Fibroblast of peridontal ligament (primary cell): ENCODE measurements at regions not wholly inside any gene's neighbourhood (a gene's known extent, or its start where the extent isn't known, plus 50 kb on each side); places are given as distances from the start of the nearest gene placed in this dataset.

Source experiments
- DNase-seq: peaks from one replicate; pipeline ENCODE4 v3.0.0-alpha.2; 2010; ENCODE audit errors: extremely low read depth

DNA sequence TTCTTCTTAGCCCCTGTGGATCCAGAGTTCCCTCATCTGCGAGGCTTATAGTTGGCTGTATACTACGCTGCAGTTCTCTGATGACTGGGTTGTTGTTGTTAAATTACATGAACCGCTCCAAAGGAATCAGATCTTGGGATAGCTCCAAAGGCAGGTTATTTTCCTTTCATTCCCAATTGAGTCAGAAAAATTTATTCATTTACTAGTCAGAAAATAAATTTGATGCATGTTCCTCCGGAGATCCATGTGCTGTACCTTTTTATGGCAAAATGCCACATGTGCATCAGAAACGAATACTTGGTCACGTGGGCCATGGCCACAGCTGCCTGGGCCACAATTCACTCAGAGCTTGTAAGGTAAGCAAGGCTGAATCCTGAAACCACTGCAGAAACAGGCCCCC lies 304.0 kb downstream of the NR2F1-AS1 start:
- DNase-seq, result no peak

- DNase-seq, result no peak
These were observed 305.6 kb downstream of the NR2F1-AS1 start for GRCh38 chr5:93275376-93275775.

DNA sequence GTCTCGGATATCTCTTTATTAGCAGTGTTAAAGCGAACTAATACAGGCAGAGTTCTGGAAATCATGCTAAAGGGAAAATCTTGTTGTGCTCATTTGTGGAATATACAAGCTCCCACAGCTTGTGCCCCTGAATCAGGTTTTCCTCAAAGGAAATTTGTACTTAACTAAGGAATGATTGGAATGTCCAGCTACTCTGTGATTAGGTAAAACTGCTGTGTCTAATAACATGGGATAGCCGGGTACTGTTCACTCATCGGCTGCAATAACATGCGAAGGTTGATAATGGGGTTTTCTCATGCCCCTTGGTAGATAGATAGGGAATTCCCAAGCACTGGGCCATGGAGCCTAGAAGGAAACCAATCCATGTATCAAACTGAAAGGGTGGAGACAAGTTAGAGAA lies 306.7 kb downstream of the NR2F1-AS1 start:
- DNase-seq, result no peak

DNA sequence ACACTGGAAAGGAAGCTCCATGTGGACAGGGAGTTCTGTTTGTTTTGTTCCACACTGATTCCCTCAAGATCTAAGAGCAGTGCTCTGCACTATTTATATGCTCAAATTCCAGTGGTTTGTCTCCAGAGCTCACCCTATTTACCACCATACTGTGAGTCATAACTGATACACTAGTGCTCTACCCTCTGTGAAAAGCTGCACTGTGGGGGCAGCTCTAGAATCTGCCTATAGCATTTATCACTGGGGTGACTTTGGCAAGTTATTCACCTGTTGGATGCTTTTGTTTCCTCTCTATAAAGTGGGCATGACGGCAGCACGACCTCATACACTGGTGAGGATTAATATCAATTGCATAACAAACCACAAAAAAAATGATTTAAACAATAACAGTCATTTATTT lies 307.8 kb downstream of the NR2F1-AS1 start:
- DNase-seq, result peak; percentile 38

DNA sequence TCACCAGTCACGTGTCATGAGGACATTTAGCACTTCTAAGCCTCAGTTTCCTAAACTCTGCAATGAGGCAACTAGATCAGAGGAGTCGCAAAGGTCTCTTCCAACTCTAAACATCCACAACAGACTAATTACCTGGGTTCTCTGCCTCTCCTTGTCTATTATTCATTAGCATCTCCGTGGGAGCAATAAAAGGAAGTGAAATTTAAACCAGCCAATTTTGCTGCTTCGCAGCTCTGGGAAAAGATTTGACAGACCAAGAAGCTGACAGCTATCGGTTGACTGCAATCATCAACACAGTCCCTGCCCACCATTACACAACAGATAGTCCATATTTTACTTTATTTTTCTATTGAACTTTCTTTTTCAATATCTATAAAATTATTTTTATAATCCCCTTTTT lies 308.9 kb downstream of the NR2F1-AS1 start:
- no peak for DNase-seq

- no peak for DNase-seq
These were observed 313.3 kb downstream of the NR2F1-AS1 start for GRCh38 chr5:93267736-93268135.

- DNase-seq, result no peak
These were observed 313.7 kb downstream of the NR2F1-AS1 start for GRCh38 chr5:93267276-93267675.

- DNase-seq, result no peak
These were observed 323.4 kb downstream of the NR2F1-AS1 start for GRCh38 chr5:93257616-93258015.

DNA sequence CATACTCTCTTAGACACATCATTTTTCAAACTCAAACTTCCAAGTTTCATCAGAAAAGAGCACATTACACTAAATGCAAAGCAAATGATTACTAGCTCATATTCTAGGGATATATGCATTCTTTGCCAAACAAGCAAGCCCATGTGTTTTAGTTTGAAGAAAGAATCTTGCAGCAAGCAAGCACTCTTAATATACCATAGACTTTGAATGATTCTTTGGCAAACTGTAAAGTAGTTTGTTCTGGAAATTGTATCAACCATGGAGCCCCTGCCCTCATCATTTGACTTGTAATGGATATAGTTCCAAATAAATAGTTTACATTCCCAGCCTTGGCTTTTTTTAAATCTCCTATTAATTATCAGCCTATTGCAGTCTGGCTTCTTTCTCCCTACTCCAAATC lies 325.2 kb downstream of the NR2F1-AS1 start:
- DNase-seq, result no peak

DNA sequence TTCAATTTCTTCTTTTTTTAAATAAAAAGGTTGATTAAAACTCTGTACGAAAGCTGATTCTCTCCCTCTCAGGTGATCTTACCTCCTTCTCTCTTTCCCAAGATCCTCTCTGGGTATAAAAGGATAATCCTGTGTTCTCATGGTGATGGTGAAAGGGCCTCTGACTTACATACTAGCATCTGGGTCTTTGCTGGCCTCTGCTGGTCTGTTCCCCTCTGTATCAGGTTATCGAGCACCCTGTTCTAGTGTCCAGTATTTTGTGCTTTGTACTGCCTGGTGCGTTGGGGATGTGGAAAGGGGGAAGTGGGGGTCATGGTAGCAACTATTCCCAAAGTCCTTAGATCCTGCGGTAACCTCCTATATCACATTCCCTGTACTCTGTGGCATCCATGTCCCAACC lies 328.9 kb downstream of the NR2F1-AS1 start:
- peak; percentile 10 for DNase-seq

DNA sequence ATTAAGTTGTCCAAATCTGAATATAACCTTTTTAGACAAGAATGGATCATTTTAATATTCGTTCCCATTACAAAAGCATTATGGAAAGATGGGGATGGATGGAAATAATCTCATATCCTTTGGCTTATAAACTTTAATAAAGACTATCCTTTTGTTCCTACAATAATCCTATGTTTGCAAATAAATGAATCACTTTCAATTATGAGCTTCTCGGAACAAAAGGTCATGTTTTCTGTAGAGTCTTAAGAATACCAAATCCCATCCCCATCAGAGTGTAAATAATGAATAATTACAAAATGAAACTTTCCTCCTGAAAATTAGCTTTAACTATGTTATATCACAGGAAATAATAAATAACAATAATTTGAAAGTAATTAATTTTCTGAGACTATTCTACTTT lies 329.7 kb downstream of the NR2F1-AS1 start:
- no peak for DNase-seq

DNA sequence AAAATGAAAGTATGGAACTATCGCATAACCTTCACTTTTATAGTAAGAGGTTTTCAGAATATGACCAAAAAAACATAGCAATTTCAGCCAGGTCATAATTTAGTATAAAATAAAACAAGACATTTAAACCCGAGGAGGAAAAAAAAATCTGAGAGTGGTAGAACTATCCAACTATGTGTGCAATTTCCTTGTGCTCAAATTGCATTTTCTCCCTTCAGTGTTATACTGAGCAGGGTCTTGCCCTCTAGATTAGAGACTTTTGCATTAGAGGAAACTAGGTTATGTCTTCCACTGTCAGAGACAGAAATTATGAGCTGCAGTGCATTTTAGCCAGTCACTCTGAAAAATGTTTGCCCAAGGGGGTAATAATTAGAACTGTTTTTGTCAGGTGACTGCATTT lies 330.6 kb downstream of the NR2F1-AS1 start:
- no peak for DNase-seq

- DNase-seq, result no peak
These were observed 331.2 kb downstream of the NR2F1-AS1 start for GRCh38 chr5:93249651-93250289.

DNA sequence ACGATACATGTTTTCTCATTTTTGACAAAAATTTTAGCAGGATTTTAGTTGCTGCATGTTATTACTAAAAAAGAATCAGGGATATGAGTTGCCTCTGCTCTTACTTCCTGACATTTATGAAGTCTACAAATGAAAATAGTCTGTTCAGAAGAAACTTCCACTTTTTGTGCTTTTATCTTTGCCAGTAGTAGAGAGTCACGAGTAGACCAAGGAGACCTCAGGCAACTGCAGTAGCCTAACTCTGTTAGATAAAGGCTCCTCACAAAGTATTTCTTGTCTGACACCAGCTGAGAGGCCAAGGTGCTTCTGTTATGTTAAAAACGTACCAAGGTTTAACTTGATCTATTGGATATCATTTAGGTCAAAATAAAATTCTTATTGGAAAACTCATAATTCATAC lies 333.9 kb downstream of the NR2F1-AS1 start:
- DNase-seq, result no peak

- peak; percentile 85 for DNase-seq
These were observed 334.7 kb downstream of the NR2F1-AS1 start for GRCh38 chr5:93246090-93246855.

GRCh38 chr5:93245226-93245625 lies 335.8 kb downstream of the NR2F1-AS1 start:
- DNase-seq, result no peak

GRCh38 chr5:93243481-93243880 lies 337.5 kb downstream of the NR2F1-AS1 start:
- DNase-seq, result no peak

DNA sequence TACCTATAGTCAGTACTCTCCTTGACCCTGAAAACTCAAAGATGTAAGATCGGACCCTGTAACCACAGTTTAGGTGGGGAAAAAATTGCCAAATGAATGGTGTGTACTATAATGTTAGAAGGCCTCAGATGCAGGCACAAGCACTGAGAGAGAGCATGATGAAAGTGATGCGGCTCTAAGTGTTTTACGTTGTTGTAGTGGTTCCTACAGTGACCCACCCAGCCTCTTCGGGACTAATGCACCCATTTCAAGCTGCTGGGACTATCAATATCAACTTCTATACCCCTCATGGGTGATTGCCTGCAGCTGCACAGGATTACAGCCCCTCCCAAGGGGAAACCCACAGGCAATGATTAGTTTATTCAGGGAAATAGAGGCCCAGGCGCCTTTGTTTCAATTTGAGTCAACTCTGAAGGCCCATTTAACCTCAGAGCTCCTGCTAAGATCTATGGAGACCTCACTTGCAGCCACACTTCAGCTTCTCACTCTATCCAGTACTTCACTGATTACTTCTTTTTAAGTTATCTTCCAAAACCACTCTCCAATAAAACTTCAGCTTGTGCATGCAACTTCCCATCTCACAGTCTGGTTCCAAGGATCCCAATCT lies 340.7 kb downstream of the NR2F1-AS1 start:
- DNase-seq, result no peak

DNA sequence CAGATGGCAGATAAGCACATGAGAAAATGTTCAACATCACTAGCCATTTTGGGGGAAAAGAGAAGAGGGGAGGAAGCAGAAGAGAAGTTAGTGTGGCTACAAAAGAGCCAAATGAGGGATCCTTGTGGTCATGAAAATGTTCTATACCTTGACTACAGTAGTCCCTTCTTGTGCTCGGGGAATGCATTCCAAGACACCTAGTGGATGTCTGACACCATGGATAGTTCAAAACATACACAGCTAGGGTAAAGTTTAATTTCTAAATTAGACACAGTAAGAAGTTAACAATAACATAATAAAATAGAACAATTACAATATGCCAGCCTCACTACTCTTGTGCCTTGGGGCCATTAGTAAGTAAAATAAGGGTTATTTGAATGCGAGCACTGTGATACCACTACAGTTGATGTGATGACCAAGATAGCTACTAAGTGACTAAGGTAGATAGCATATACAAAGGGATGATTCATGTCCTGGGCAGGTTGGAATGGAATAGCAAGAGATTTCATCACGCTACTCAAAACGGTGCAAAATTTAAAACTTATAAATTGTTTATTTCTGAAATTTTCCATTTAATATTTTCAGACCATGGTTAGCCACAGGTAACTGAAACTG lies 344.1 kb downstream of the NR2F1-AS1 start:
- DNase-seq, result no peak

GRCh38 chr5:93235761-93236160 lies 345.3 kb downstream of the NR2F1-AS1 start:
- DNase-seq, result no peak

DNA sequence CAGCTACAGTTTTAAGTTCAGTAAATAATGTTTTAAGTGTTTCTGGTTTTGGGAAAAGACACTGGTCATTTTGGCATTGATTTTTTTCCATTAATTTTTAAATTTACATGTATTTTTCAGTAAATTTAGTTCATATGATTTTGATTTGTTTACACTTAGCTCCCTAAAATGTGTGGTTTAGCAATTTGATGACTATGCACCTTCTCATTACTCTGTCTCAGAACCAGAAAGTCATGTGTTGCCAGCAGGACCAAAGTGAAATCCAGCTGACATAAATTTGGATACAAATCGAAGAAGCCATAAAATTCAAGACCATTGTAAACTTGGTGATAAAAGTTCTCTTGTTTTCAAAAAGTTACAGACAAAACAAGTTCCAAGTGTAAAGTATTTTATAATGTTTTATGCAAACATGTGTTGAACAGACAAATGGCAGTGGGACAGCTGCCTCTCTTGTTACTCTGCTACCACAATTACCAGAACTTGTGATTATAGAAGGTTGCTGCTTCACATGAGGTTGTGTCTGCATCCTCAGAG lies 354.8 kb downstream of the NR2F1-AS1 start:
- peak; percentile 38 for DNase-seq

- no peak for DNase-seq
These were observed 355.3 kb downstream of the NR2F1-AS1 start for GRCh38 chr5:93225748-93226147.
